ENCODE measurements at regions not wholly inside any gene's neighbourhood (a gene's known extent, or its start where the extent isn't known, plus 50 kb on each side); places are given as distances from the start of the nearest gene placed in this dataset.

GRCh38 chr12:73625226-73625625 lies 912.4 kb upstream of the ATXN7L3B start:
- no peak overlapping the region for H3K14ac ChIP-seq (ENCODE audit: insufficient read length)
- no peak overlapping the region for H3K9ac ChIP-seq (replicated peaks in 1 of 4; ENCODE audit: extremely low read depth in 1 of 4, low read depth in 3 of 4, low read length in 3 of 4)
- no peak overlapping the region for H2AFZ ChIP-seq (ENCODE audit: low read length)
- H3K79me2 ChIP-seq (ENCODE audit: control insufficient read depth in 1 of 2, insufficient read depth in 2 of 2, low read length in 2 of 2): no peaks in the 10 kb centered on the region
- H3K4me3 ChIP-seq (ENCODE audit: extremely low read depth in 1 of 4, insufficient read depth in 2 of 4, low read depth in 3 of 4, low read length in 4 of 4): no peak overlapping the region
- no peak for TF ChIP-seq POLR2AphosphoS5 (IDR thresholded peaks at IDR 0.05; ENCODE audit: low read depth, low read length)
- no peak for TF ChIP-seq YY1 (IDR thresholded peaks at IDR 0.05; ENCODE audit: low read depth, low read length)
- TF ChIP-seq CHD1 (IDR thresholded peaks at IDR 0.05; ENCODE audit: low read depth, low read length): no peak
- no peak overlapping the region for H2BK5ac ChIP-seq (ENCODE audit: low read depth, low read length)
- no peak overlapping the region for H2BK12ac ChIP-seq (ENCODE audit: low read depth, low read length)
- no peak overlapping the region for H4K5ac ChIP-seq (ENCODE audit: insufficient read length, low read depth, low read length)
- no peaks in the 10 kb centered on the region for H3K27me3 ChIP-seq (replicated peaks in 1 of 4; ENCODE audit: control insufficient read depth in 3 of 4, extremely low read depth in 1 of 4, insufficient read depth in 3 of 4, low read length in 3 of 4)
- no peaks in the 10 kb centered on the region for H4K20me1 ChIP-seq (replicated peaks in 1 of 2; ENCODE audit: control insufficient read depth in 1 of 2, insufficient read depth in 2 of 2, low read length in 2 of 2)
- no peaks in the 10 kb centered on the region for H3K79me1 ChIP-seq (ENCODE audit: low read depth, low read length)
- H2BK120ac ChIP-seq (replicated peaks; ENCODE audit: low read depth, low read length): no peak overlapping the region
- no peak overlapping the region for H3K56ac ChIP-seq (replicated peaks; ENCODE audit: insufficient read length, low read depth, low read length)
- no peak overlapping the region for H4K91ac ChIP-seq (replicated peaks; ENCODE audit: insufficient read length, low read length)
- DNase-seq (ENCODE audit: low read depth in 1 of 2, low spot score in 2 of 2) (no peak), FAIRE-seq (no peak)
- H3K18ac ChIP-seq (ENCODE audit: extremely low read depth, low read length): no peak overlapping the region
- no peak overlapping the region for H2AK5ac ChIP-seq (ENCODE audit: low read depth, low read length)
- no peak overlapping the region for H3K27ac ChIP-seq (ENCODE audit: low read depth, low read length)
- no peak overlapping the region for H4K8ac ChIP-seq (ENCODE audit: extremely low read depth, insufficient read depth, low read length)
- ChIA-PET POLR2A (ENCODE audit: partially characterized antibody) (no interaction called here), CTCF (ENCODE audit: partially characterized antibody) (interaction anchor here (1.0 kb wide), 1 partner anchor 29 kb away, joined by 3 read pairs; no protein-coding TSS in a partner anchor)
- no peaks in the 10 kb centered on the region for H3K36me3 ChIP-seq (ENCODE audit: control insufficient read depth in 2 of 4, insufficient read depth in 4 of 4, low read length in 3 of 4)
- no peak overlapping the region for H3K4me2 ChIP-seq (ENCODE audit: insufficient read depth in 1 of 2, low read depth in 2 of 2, low read length in 2 of 2)
- H2BK20ac ChIP-seq (ENCODE audit: low read length): no peak overlapping the region
- no peak overlapping the region for H2BK15ac ChIP-seq (ENCODE audit: low read length)
- no peaks in the 10 kb centered on the region for H3K23me2 ChIP-seq (ENCODE audit: low read depth, low read length)
- peaks cover 0 to 8% (median 4%) of the 10 kb centered on the region in 4 experiments; a peak in 3 of 7 replicates for H3K4me1 ChIP-seq (replicated peaks in 1 of 4; ENCODE audit: control insufficient read depth in 3 of 4, insufficient read depth in 4 of 4, low read length in 3 of 4)
- H3K23ac ChIP-seq (ENCODE audit: insufficient read length): no peak overlapping the region
- no peak overlapping the region for H3K4ac ChIP-seq (replicated peaks; ENCODE audit: insufficient read length, low read depth, low read length)
- no peaks in the 10 kb centered on the region for H3K9me3 ChIP-seq (ENCODE audit: insufficient read depth in 2 of 2, low read depth in 1 of 2, low read length in 1 of 2)

All from H1 (cell line).